SIG-M5 treated with dmso at 0.1 percent for 504 hours (cell line): ENCODE measurements at regions not wholly inside any gene's neighbourhood (a gene's known extent, or its start where the extent isn't known, plus 50 kb on each side); places are given as distances from the start of the nearest gene placed in this dataset.
"Not testable (repeated sequence)": the region's sequence is repeated elsewhere in the genome, so short reads cannot be mapped to it uniquely, and the experiment has no call there.

Source experiments
- DNase-seq: peaks from one replicate; lab custom pipeline; 2025; ENCODE audit not compliant: unreplicated experiment; lab: John Stamatoyannopoulos, UW

- not testable (repeated sequence) for DNase-seq
Measured at GRCh38 chr1:120609015-120609573, 114.7 kb upstream of the NBPF26 start.

GRCh38 chr1:120609834-120610233 is 113.9 kb upstream of the NBPF26 start:
- not testable (repeated sequence) for DNase-seq

- not testable (repeated sequence) for DNase-seq
Measured at GRCh38 chr1:120614931-120615639, 108.7 kb upstream of the NBPF26 start.

- DNase-seq = not testable (repeated sequence)
Measured at GRCh38 chr1:120617493-120617892, 106.3 kb upstream of the NBPF26 start.

DNA sequence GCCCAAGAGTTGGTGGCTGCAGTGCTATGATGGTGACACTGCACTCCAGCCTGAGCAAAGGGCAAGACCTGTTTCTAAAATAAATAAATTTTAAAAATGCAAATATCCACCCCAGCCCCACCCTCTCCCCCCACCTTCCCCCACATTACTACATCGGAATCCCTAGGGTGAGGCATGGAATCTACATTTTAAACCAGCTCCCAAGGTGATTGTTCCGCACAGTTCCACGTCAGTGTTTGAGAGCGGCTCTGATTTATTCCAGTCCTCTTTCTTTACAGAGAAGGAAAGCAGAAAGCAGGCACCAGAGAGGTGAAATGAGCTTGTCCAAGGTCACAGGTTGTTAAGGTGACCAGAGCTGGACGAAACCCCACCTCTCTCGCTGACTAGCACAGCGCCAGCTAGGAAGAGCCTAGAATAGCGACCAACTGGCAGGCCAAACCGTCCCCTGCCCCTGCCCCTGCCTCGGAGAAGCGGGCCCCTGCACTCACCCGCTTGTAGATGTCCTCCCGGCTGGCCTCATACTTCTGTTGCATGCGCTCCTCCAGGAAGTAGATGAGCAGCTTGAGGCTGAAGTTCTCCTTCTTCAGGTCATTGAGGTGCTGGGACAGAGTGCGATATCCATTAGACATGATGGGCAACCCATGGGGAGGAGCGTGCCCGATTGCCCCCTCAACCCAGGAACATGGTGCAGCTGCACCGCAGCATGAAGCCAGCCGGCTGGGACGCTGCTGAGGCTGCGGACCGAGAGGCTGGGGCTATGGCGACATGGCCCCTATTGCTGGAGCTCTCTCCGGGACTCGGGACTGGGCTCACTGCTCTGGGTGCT is 103.7 kb upstream of the NBPF26 start:
- DNase-seq = not testable (repeated sequence)

DNA sequence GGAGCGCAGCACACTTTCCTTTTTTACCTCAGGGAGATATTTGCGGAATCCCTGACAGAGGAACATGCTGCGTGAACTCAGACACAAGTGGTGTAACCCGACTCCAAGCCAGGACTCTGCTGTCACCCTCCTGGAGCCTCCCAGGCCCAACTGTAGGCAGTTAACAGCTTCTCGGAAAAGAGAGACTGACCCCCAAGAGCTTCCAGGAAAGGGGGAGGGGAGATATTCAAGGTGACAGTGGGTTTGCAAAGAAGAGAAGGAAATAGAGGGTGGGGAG is 103.1 kb upstream of the NBPF26 start:
- not testable (repeated sequence) for DNase-seq

- not testable (repeated sequence) for DNase-seq
Measured at GRCh38 chr1:120621278-120621677, 102.5 kb upstream of the NBPF26 start.

GRCh38 chr1:120623539-120623938 is 100.2 kb upstream of the NBPF26 start:
- not testable (repeated sequence) for DNase-seq

DNA sequence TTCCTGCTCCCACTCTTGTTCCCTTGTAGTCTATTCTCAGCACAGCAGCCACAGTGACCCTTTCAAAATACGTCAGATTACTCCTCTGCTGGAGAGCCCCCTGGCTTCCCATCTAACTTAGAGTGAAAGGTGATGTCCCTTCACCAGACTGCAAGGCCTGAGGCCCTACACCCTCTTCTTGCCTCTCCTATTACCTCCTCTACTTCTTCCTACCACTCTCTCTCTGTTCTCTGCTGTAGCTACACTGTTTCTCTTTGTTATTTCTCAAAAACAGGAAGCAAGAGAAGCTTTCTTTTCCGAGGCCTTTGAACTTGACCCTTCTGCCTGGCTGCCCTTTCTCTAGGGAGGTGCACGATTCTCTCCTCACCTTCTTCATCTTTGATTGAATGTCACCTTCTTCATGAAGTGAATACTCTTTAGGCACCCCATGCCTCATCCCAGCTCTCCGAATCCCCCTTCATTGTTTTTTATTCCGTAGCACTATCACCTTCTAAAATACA is 99.1 kb upstream of the NBPF26 start:
- DNase-seq = not testable (repeated sequence)

DNA sequence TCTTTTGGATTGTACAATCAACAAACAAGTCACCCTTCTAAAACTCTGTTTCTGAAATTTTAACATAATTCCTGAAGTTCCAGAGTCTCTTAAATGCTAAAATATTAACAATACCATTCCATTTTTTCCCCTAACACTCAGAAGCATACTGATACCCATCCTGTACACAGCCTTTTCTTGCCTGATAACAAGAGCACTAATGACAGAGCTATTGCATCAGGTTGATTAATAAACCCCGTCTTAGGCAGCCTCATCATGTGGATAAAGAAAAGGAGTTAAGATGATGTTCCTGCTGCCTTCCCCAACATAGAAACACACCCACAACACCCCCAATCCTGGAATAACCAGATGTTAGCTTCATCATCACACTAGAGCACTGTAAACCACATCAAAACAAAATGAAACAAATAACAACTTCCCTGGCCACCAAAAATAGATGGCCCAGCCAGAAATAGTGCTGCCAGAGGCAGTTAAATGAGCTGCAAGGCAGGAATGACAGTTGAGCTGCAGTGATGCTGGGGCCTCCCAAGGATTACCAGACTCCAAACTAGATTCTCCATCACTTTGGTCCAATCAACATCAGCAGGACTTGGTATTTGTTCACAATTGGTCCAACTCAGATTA is 93.8 kb upstream of the NBPF26 start:
- DNase-seq = not testable (repeated sequence)

GRCh38 chr1:120634816-120635806 is 88.6 kb upstream of the NBPF26 start:
- not testable (repeated sequence) for DNase-seq

GRCh38 chr1:120640261-120641013 is 83.3 kb upstream of the NBPF26 start:
- not testable (repeated sequence) for DNase-seq

GRCh38 chr1:120641014-120641302 is 82.8 kb upstream of the NBPF26 start:
- not testable (repeated sequence) for DNase-seq

DNA sequence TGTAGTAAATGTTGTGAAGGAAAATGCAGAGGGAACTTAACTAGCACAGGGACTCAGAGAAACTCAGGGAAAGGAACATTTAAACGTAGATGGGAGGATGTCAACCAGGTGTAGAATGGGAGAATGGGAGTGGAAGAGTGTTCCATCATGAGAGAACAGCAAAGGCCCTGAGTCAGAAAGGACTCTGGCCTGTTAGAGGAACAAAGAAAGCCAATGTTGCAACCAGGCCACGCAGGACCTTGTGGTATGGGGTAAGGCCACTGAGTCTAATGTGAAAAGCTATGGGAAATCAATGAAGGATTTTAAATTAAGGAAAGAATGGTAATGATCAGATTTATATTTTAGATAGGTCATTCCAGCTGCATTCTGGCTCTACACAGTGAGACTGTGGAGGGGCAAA is 76.6 kb upstream of the NBPF26 start:
- not testable (repeated sequence) for DNase-seq

DNA sequence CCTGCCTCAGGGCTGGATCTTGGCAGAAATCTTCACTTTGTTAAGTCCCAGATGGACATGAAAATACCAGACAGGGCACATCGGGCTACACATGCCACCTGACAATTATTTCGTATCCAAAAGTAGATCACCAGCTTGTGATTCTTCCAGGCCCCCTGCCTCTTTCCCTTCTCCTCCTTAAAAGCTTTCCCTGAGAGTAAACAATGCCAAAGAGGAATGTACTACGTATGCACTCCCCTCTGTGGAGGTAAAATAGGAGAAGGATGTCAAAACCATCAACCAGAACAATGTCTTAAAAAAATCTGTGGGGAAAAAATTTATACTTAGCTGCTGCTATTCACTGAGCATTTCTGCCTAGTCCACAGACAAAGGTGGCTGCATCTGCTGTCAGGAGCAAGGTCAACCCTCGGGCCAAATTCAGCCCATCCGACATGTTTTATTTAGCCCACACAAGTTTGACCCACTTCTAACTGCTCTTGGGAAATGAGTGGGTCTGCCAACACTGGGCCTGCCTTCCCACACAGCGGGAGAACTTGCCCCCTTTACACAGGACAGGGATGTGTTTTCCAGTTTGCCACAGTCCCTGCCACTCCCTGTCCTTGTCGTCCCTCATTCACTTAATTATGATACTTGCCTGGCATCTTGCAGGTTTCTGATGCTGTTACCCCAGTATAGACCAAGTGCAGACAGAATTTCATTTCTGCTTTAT is 74.7 kb upstream of the NBPF26 start:
- DNase-seq = not testable (repeated sequence)

GRCh38 chr1:120649730-120650129 is 74.0 kb upstream of the NBPF26 start:
- not testable (repeated sequence) for DNase-seq

- DNase-seq = not testable (repeated sequence)
Measured at GRCh38 chr1:120654114-120654513, 69.6 kb upstream of the NBPF26 start.

DNA sequence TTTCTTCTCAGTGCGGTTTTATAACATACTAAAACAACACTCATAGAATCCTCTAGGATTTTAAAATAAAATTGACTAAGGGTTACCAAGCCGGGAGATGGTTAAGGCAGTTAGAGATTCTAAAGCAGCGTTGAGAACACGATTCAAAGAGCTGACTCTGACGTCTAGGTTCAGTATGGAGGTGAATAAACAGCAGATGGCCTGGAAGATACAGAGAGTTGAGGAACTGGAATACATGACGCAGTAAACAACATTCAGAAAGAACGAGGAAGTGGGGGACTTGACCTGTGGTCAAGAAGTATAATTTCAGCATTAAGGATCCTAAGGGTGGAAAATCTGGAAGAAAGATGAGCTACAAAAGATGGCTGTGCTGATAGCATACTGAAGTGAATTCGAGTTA is 68.4 kb upstream of the NBPF26 start:
- not testable (repeated sequence) for DNase-seq

GRCh38 chr1:120656116-120656515 is 67.6 kb upstream of the NBPF26 start:
- not testable (repeated sequence) for DNase-seq
